ENCODE measurements at regions not wholly inside any gene's neighbourhood (a gene's known extent, or its start where the extent isn't known, plus 50 kb on each side); places are given as distances from the start of the nearest gene placed in this dataset.

DNA sequence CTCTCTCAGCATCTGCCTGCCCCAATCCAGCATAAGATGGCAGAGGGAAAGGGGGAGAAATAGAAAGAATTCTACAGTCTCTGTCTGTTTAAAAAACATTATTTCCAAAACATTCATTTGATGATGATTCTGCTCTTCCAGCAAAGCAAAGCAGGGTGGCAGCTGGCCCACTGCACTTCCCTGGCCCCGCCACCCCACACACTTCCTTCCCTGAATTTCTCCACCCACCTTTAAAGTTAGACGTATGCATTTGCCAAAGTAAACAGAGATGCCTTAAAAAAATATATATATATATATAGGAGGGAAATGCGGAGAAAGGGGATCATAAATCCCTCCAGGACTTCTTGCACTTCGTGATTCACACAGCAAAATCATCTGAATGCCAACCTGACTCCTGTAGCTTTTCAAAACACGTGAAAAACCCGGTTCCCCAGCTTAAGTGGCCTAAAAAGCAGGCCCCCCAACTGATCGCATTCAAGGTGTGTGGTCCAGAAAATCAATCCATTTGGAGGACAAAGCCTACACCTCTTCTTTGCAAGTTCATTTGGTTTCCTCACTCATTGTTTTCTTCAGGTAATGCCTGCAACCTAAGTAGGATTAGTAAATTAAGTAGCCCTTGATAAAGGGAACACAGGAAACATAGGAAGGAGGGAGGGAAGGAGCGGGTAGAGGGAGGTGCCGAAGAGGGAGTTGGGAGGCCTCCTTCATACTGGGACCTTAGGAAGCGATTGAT, 68.8 kb downstream of the LLPH start:
- no peaks in the 10 kb centered on the region for H3K36me3 ChIP-seq
- no peak overlapping the region for H3K4me3 ChIP-seq
- H3K27me3 ChIP-seq, result no peaks in the 10 kb centered on the region
- H3K4me1 ChIP-seq, result no peaks in the 10 kb centered on the region
- no peaks in the 10 kb centered on the region for H3K9me3 ChIP-seq
- no peak for DNase-seq (ENCODE audit: low spot score in 2 of 2)
- no peak overlapping the region for H3K27ac ChIP-seq
- TF ChIP-seq POLR2A (IDR thresholded peaks at IDR 0.05), result no peak
- TF ChIP-seq, protein P1, sequence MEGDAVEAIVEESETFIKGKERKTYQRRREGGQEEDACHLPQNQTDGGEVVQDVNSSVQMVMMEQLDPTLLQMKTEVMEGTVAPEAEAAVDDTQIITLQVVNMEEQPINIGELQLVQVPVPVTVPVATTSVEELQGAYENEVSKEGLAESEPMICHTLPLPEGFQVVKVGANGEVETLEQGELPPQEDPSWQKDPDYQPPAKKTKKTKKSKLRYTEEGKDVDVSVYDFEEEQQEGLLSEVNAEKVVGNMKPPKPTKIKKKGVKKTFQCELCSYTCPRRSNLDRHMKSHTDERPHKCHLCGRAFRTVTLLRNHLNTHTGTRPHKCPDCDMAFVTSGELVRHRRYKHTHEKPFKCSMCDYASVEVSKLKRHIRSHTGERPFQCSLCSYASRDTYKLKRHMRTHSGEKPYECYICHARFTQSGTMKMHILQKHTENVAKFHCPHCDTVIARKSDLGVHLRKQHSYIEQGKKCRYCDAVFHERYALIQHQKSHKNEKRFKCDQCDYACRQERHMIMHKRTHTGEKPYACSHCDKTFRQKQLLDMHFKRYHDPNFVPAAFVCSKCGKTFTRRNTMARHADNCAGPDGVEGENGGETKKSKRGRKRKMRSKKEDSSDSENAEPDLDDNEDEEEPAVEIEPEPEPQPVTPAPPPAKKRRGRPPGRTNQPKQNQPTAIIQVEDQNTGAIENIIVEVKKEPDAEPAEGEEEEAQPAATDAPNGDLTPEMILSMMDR (IDR thresholded peaks at IDR 0.05), result no peak
- TF ChIP-seq POLR2AphosphoS5 (IDR thresholded peaks at IDR 0.05), result no peak
- intact Hi-C loops (cut with DNase I; ENCODE audit: low total_unique reads), result no loop called here

DNA sequence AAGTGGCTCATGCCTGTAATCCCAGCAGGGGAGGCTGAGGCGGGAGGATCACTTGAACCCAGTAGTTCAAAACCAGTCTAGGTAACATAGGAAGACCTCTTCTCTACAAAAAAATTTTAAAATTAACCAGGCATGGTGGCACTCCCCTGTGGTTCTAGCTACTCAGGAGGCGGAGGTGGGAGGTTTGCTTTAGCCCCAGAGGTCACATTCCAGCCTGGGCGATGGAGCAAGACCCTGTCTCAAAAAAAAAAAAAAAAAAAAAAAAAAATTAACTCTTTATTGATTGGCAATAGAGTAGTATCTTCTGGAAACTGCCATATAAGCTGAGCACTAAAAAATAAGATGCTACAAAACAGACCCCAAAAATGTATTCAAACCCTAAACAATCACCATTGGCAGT, 69.5 kb downstream of the LLPH start:
- TF ChIP-seq POLR2A (IDR thresholded peaks at IDR 0.05) (no peak), POLR2AphosphoS5 (IDR thresholded peaks at IDR 0.05) (no peak)
- TF ChIP-seq, protein P1 (IDR thresholded peaks at IDR 0.05), result no peak
- Histone ChIP-seq H3K36me3 (no peaks in the 10 kb centered on the region), H3K27ac (no peak overlapping the region), H3K4me3 (no peak overlapping the region), H3K27me3 (no peaks in the 10 kb centered on the region), H3K9me3 (no peaks in the 10 kb centered on the region), H3K4me1 (no peaks in the 10 kb centered on the region)
- no peak for DNase-seq (ENCODE audit: low spot score in 2 of 2)
- intact Hi-C loops (cut with DNase I; ENCODE audit: low total_unique reads), result no loop called here

DNA sequence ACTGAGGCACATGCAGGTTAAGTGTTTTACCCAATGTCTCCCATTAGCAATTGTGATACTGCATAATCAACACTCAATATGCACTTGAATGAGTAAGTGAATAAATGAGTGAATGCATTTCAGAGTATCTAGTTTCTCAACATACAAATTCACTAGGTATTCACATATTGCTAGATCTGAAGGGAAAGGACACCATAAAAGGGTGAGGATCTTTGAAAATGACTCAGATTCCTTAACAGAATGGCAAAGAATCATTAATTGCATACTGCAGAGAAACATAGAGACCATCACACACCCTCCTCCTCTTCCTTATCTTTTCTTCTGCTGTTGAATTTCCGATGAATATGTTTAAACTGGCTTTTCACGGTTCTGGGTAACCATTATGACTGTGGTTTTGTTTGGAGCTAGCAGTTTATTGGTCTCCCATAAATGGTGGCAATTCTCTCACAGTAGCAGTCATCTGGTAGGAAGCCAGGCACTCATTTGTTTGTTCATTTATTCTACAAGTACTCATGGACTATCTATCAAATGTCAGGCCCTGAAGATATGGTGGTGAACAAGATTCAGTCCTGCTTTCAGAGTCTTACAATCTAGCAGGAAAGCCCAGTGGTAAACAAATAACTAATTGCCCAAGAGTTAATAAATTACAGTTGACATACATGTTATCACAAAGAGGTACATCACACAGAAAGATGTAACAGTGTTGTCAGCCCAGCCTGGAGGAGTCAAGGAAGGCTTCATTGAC, 70.2 kb downstream of the LLPH start:
- DNase-seq (ENCODE audit: low spot score in 2 of 2), result no peak
- Histone ChIP-seq H3K4me1 (no peaks in the 10 kb centered on the region), H3K4me3 (no peak overlapping the region), H3K36me3 (no peaks in the 10 kb centered on the region), H3K9me3 (no peaks in the 10 kb centered on the region), H3K27me3 (no peaks in the 10 kb centered on the region), H3K27ac (no peak overlapping the region)
- intact Hi-C loops (cut with DNase I; ENCODE audit: low total_unique reads), result no loop called here
- no peak for TF ChIP-seq POLR2AphosphoS5 (IDR thresholded peaks at IDR 0.05)
- TF ChIP-seq POLR2A (IDR thresholded peaks at IDR 0.05), result no peak
- TF ChIP-seq, protein P1 (IDR thresholded peaks at IDR 0.05), result no peak

DNA sequence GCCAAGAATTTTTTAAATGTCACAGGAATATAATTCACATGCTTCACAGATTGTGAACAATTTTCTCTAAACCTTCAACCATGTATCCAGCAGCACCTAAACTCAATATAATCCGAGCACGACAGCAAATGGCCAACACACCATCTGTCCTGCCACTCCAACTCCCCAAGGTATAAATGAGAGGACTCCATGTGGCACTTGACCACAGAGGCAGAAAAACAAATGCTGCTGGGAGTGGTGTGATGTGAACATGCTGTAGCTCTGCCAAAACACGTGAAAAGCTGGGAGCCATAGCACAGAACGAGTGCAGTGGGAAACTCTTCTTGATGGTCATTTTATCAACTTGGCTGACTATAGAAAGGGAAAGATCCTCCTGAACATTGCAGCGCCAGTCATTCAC, 70.9 kb downstream of the LLPH start:
- DNase-seq (ENCODE audit: low spot score in 2 of 2), result no peak
- Histone ChIP-seq H3K4me3 (no peak overlapping the region), H3K36me3 (no peaks in the 10 kb centered on the region), H3K4me1 (no peaks in the 10 kb centered on the region), H3K27ac (no peak overlapping the region), H3K9me3 (no peaks in the 10 kb centered on the region), H3K27me3 (no peaks in the 10 kb centered on the region)
- intact Hi-C loops (cut with DNase I; ENCODE audit: low total_unique reads), result no loop called here
- TF ChIP-seq, protein P1 (IDR thresholded peaks at IDR 0.05), result no peak
- TF ChIP-seq POLR2A (IDR thresholded peaks at IDR 0.05), result no peak
- TF ChIP-seq POLR2AphosphoS5 (IDR thresholded peaks at IDR 0.05), result no peak

DNA sequence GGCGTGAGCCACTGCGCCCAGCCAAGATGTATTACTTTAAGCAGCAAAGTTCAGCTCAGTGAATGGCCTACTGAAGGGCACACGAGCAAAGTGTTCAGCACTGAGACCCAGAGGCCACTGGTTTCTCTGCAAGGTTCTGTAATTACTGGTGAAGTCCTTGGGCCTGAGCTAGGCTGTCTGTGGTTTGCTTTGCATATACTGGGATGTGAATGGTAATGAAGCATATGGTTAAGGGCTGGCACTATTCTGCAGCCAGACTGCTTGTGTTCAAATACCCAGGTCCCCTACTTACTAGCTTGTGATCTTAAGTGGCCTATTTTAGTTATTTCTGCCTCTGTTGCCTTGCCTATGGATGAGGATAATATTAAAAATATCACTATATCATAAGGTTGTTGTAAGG, 72.0 kb downstream of the LLPH start:
- no peak overlapping the region for H3K4me3 ChIP-seq
- intact Hi-C loops (cut with DNase I; ENCODE audit: low total_unique reads), result no loop called here

More for the DNA sequence above, 72.0 kb downstream of the LLPH start:
- Histone ChIP-seq H3K36me3 (no peaks in the 10 kb centered on the region), H3K9me3 (no peaks in the 10 kb centered on the region), H3K27me3 (no peaks in the 10 kb centered on the region), H3K27ac (no peak overlapping the region), H3K4me1 (no peaks in the 10 kb centered on the region)
- no peak for TF ChIP-seq POLR2A (IDR thresholded peaks at IDR 0.05)
- TF ChIP-seq, protein P1 (IDR thresholded peaks at IDR 0.05), result no peak
- TF ChIP-seq POLR2AphosphoS5 (IDR thresholded peaks at IDR 0.05), result no peak
- no peak for DNase-seq (ENCODE audit: low spot score in 2 of 2)
